GM13977 (cell line): ENCODE measurements at regions not wholly inside any gene's neighbourhood (a gene's known extent, or its start where the extent isn't known, plus 50 kb on each side); places are given as distances from the start of the nearest gene placed in this dataset.

Experiments
- DNase-seq: peaks from one replicate; pipeline ENCODE4 v3.0.0; 2012; ENCODE audit warnings: low spot score
- CTCF ChIP-seq: IDR thresholded peaks from 2 replicates; pipeline ENCODE4 v1.5.1; 2012; ENCODE audit warnings: mild to moderate bottlenecking, control low read depth; ENCODE audit not compliant: insufficient read depth; ENCODE audit errors: extremely low read depth, missing control alignments
- in situ Hi-C: fragments of 300-500 bp; cut with MboI; formaldehyde crosslinking; loops from one replicate; pipeline ENCODE4 v1.12.0; 2022; ENCODE audit warnings: low sequenced_read_pairs, low pct_unique_long_range_greater_than_20kb, mixed read lengths, inconsistent platforms; ENCODE audit not compliant: unreplicated experiment

GRCh38 chr5:112625689-112626438 is 111.8 kb upstream of the APC start:
- DNase-seq: no peak
- TF ChIP-seq CTCF: no peak
- in situ Hi-C loops: no loop called here

- in situ Hi-C loops: no loop called here
- DNase-seq: no peak
- TF ChIP-seq CTCF: no peak
Measured at GRCh38 chr5:112626715-112627114, 111.0 kb upstream of the APC start.

- DNase-seq: no peak
- TF ChIP-seq CTCF: no peak
- in situ Hi-C loops: no loop called here
Measured at GRCh38 chr5:112628214-112628980, 109.3 kb upstream of the APC start.

GRCh38 chr5:112630246-112631009 is 107.3 kb upstream of the APC start:
- in situ Hi-C loops: no loop called here
- DNase-seq: no peak
- TF ChIP-seq CTCF: no peak

- TF ChIP-seq CTCF: no peak
- DNase-seq: no peak
- in situ Hi-C loops: no loop called here
Measured at GRCh38 chr5:112634166-112634565, 103.5 kb upstream of the APC start.

GRCh38 chr5:112634796-112635195 is 102.9 kb upstream of the APC start:
- in situ Hi-C loops: no loop called here
- no peak for DNase-seq
- no peak for TF ChIP-seq CTCF
